Panc1 (cell line): ENCODE measurements at regions not wholly inside any gene's neighbourhood (a gene's known extent, or its start where the extent isn't known, plus 50 kb on each side); places are given as distances from the start of the nearest gene placed in this dataset.

Experiments
- CTCF ChIP-seq: fragments of 450-650 bp; IDR thresholded peaks from 2 replicates; pipeline ENCODE4 v1.5.1; 2017; ENCODE audit warnings: mild to moderate bottlenecking
- POLR2AphosphoS5 ChIP-seq: IDR thresholded peaks from 2 replicates; pipeline ENCODE4 v1.6.1; 2012; ENCODE audit warnings: mild to moderate bottlenecking, low read depth, low read length, moderate library complexity
- TF ChIP-seq, protein P1 (sequence below), 2 experiments: IDR thresholded peaks; 2 replicates each; pipeline ENCODE4 v1.6.1; 2011 to 2012; ENCODE audit warnings: low read depth in 2 of 2, control low read depth in 1 of 2, low read length in 1 of 2, mild to moderate bottlenecking in 1 of 2, moderate library complexity in 1 of 2; ENCODE audit not compliant: insufficient read depth in 1 of 2

DNA sequence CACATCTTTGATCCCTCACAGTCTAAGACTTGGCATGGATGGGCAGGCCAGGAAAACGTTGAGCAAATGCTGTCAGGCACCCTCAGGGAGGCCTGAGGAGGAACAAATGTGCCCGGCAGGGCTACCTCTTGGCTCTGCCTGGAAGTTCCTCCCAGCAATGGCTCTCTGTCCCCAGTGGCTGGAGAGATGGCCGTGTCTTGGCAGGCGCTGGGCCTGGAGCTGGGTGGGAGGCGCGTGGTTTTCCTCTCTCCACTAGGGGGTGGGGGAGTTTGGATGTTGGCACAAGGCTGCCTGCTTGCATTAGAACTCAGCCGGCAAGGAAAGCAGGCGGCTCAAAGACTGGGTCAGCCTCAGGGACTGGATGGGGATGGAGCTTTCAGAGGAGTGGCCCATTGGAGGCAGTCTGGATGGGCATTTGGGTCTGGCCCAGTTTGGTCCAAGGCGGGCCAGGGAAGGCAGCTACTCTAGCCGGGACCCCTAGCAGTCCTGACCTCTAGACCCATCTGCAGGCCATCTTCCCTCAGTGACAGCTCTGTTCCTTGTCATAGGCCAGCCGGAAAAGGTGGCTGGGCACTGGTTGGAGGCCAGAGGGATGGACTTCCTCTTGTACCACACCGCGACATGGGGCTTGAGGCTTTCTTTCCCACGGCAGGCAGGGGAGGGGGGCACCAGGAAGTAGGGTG is 68.2 kb upstream of the STC2 start:
- TF ChIP-seq CTCF: peak; percentile 13; the same call in 1 of the 2 replicates
- TF ChIP-seq, protein P1, sequence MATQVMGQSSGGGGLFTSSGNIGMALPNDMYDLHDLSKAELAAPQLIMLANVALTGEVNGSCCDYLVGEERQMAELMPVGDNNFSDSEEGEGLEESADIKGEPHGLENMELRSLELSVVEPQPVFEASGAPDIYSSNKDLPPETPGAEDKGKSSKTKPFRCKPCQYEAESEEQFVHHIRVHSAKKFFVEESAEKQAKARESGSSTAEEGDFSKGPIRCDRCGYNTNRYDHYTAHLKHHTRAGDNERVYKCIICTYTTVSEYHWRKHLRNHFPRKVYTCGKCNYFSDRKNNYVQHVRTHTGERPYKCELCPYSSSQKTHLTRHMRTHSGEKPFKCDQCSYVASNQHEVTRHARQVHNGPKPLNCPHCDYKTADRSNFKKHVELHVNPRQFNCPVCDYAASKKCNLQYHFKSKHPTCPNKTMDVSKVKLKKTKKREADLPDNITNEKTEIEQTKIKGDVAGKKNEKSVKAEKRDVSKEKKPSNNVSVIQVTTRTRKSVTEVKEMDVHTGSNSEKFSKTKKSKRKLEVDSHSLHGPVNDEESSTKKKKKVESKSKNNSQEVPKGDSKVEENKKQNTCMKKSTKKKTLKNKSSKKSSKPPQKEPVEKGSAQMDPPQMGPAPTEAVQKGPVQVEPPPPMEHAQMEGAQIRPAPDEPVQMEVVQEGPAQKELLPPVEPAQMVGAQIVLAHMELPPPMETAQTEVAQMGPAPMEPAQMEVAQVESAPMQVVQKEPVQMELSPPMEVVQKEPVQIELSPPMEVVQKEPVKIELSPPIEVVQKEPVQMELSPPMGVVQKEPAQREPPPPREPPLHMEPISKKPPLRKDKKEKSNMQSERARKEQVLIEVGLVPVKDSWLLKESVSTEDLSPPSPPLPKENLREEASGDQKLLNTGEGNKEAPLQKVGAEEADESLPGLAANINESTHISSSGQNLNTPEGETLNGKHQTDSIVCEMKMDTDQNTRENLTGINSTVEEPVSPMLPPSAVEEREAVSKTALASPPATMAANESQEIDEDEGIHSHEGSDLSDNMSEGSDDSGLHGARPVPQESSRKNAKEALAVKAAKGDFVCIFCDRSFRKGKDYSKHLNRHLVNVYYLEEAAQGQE (IDR thresholded peaks at IDR 0.05; ENCODE audit: insufficient read depth in 1 of 2, low read depth in 2 of 2, low read length in 1 of 2): no peak
- no peak for TF ChIP-seq POLR2AphosphoS5
